AG09309 (cell line): ENCODE measurements at regions not wholly inside any gene's neighbourhood (a gene's known extent, or its start where the extent isn't known, plus 50 kb on each side); places are given as distances from the start of the nearest gene placed in this dataset.

Source experiments
- DNase-seq: peaks from one replicate; pipeline ENCODE4 v3.0.0-alpha.2; 2010; ENCODE audit warnings: low read depth
- H3K4me3 ChIP-seq: 2 replicates; pipeline ENCODE4 v1.5.1; 2011; ENCODE audit warnings: mild to moderate bottlenecking, low read depth, low read length, moderate library complexity; ENCODE audit not compliant: control insufficient read depth
- CTCF ChIP-seq: IDR thresholded peaks from 2 replicates; pipeline ENCODE4 v1.5.1; 2011; ENCODE audit warnings: mild to moderate bottlenecking, low read depth, low read length, inconsistent platforms; ENCODE audit not compliant: insufficient read depth, control insufficient read depth; ENCODE audit errors: missing control alignments

GRCh38 chr4:123622572-123622971, 226.0 kb downstream of the SPRY1 start:
- TF ChIP-seq CTCF = no peak

GRCh38 chr4:123623611-123624010, 227.0 kb downstream of the SPRY1 start:
- no peak for DNase-seq
- TF ChIP-seq CTCF = no peak
- no peak overlapping the region for H3K4me3 ChIP-seq

More at GRCh38 chr4:123622572-123622971, 226.0 kb downstream of the SPRY1 start:
- DNase-seq = no peak
- H3K4me3 ChIP-seq = no peak overlapping the region

GRCh38 chr4:123624959-123625358, 228.4 kb downstream of the SPRY1 start:
- DNase-seq = no peak
- no peak for TF ChIP-seq CTCF
- H3K4me3 ChIP-seq = no peak overlapping the region

GRCh38 chr4:123628288-123628687, 231.7 kb downstream of the SPRY1 start:
- no peak overlapping the region for H3K4me3 ChIP-seq
- TF ChIP-seq CTCF = no peak
- no peak for DNase-seq

- TF ChIP-seq CTCF = no peak
- H3K4me3 ChIP-seq = no peak overlapping the region
- DNase-seq = no peak
These were observed 235.4 kb downstream of the SPRY1 start for GRCh38 chr4:123631786-123632692.

- no peak for TF ChIP-seq CTCF
- H3K4me3 ChIP-seq = no peak overlapping the region
- DNase-seq = no peak
These were observed 236.1 kb downstream of the SPRY1 start for GRCh38 chr4:123632693-123633030.
